ENCODE measurements at regions not wholly inside any gene's neighbourhood (a gene's known extent, or its start where the extent isn't known, plus 50 kb on each side); places are given as distances from the start of the nearest gene placed in this dataset.

- H3K27ac ChIP-seq: no peak overlapping the region
- H3K27me3 ChIP-seq: no peaks in the 10 kb centered on the region
- no peaks in the 10 kb centered on the region for H3K4me1 ChIP-seq
- H3K36me3 ChIP-seq: no peaks in the 10 kb centered on the region
- TF ChIP-seq POLR2A (IDR thresholded peaks at IDR 0.05) (no peak), CTCF (IDR thresholded peaks at IDR 0.05) (no peak), POLR2AphosphoS5 (IDR thresholded peaks at IDR 0.05) (no peak), EP300 (IDR thresholded peaks at IDR 0.05) (no peak)
- H3K4me3 ChIP-seq: no peak overlapping the region
- WGBS, 2 donors (ENCODE audit: low coverage in 1 of 2): 91 to 95% methylated on average over 1 of the region's 1 CpG
- no peaks in the 10 kb centered on the region for H3K9me3 ChIP-seq
- ATAC-seq: no peak
These were observed 1431.9 kb upstream of the PCDH20 start for GRCh38 chr13:62847520-62847919.

GRCh38 chr13:62846302-62846701 lies 1430.7 kb upstream of the PCDH20 start:
- no peaks in the 10 kb centered on the region for H3K27me3 ChIP-seq
- H3K4me3 ChIP-seq: no peak overlapping the region
- no peak overlapping the region for H3K27ac ChIP-seq
- H3K4me1 ChIP-seq: no peaks in the 10 kb centered on the region
- no peak for TF ChIP-seq EP300 (IDR thresholded peaks at IDR 0.05)
- WGBS, 2 donors (ENCODE audit: low coverage in 1 of 2): 76 to 88% methylated on average over 2 of the region's 2 CpGs
- no peaks in the 10 kb centered on the region for H3K36me3 ChIP-seq
- no peaks in the 10 kb centered on the region for H3K9me3 ChIP-seq
- no peak for ATAC-seq

DNA sequence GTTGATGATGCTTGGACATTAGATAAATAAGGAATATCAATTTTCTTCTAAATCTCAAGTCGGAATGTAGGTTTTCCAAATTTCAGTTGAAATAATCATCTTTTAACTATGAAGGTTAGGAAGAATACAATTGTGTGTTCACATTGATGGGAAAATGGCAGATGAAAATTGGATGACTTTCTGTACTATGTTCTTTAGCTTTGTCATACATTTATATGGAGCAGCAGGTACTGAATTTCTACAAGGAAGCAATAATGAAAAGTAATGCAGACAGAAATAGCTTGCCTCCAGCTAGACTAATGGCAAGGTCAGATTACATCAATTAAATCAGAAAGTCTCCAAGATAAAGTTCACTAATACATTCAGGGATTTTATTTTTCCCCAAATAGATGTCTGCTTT lies 1423.7 kb upstream of the PCDH20 start:
- ATAC-seq: no peak
- no peaks in the 10 kb centered on the region for H3K4me1 ChIP-seq
- H3K27ac ChIP-seq: no peak overlapping the region
- H3K9me3 ChIP-seq: no peaks in the 10 kb centered on the region
- 79 to 84% methylated on average over 1 of the region's 1 CpG for WGBS, 2 donors (ENCODE audit: low coverage in 1 of 2)
- H3K36me3 ChIP-seq: no peaks in the 10 kb centered on the region
- TF ChIP-seq POLR2AphosphoS5 (IDR thresholded peaks at IDR 0.05) (no peak), POLR2A (IDR thresholded peaks at IDR 0.05) (no peak)
- no peaks in the 10 kb centered on the region for H3K27me3 ChIP-seq
- H3K4me3 ChIP-seq: no peak overlapping the region

- no peak overlapping the region for H3K4me3 ChIP-seq
- H3K4me1 ChIP-seq: no peaks in the 10 kb centered on the region
- H3K27ac ChIP-seq: no peak overlapping the region
- H3K36me3 ChIP-seq: no peaks in the 10 kb centered on the region
- ATAC-seq: no peak
- H3K9me3 ChIP-seq: no peaks in the 10 kb centered on the region
- TF ChIP-seq POLR2A (IDR thresholded peaks at IDR 0.05) (no peak), EP300 (IDR thresholded peaks at IDR 0.05) (no peak), CTCF (IDR thresholded peaks at IDR 0.05) (no peak), POLR2AphosphoS5 (IDR thresholded peaks at IDR 0.05) (no peak)
- no peaks in the 10 kb centered on the region for H3K27me3 ChIP-seq
These were observed 1423.3 kb upstream of the PCDH20 start for GRCh38 chr13:62838929-62839328.

- no peak for ATAC-seq
These were observed 1422.2 kb upstream of the PCDH20 start for GRCh38 chr13:62837895-62838294.

DNA sequence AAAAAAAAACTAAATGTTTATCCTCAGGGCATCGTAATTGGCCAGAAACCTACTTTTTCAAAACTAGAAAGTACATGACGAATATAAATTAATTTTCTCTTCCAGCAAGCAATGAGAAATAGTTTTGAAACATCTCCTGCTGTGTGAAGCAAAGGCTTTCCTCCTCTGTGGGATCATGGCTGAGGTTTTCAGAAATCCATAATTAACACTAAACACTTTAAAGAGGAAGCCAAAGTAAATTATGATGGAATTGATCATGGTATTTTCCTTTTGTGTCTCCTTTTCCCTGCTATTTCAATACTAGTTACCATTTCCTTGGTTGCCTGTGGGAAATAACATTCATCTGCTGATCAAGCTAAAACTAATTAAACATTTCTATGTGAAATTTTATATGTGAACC lies 1413.8 kb upstream of the PCDH20 start:
- H3K27ac ChIP-seq: no peak overlapping the region
- H3K36me3 ChIP-seq: no peaks in the 10 kb centered on the region
- no peaks in the 10 kb centered on the region for H3K9me3 ChIP-seq
- H3K4me3 ChIP-seq: no peak overlapping the region
- no peaks in the 10 kb centered on the region for H3K27me3 ChIP-seq
- WGBS, 2 donors (ENCODE audit: low coverage in 1 of 2): 77 to 85% methylated on average over 2 of the region's 2 CpGs
- no peak for ATAC-seq
- no peak for TF ChIP-seq EP300 (IDR thresholded peaks at IDR 0.05)
- TF ChIP-seq CTCF (IDR thresholded peaks at IDR 0.05): no peak
- no peak for TF ChIP-seq POLR2A (IDR thresholded peaks at IDR 0.05)
- no peak for TF ChIP-seq POLR2AphosphoS5 (IDR thresholded peaks at IDR 0.05)
- no peaks in the 10 kb centered on the region for H3K4me1 ChIP-seq

More at GRCh38 chr13:62837895-62838294, 1422.2 kb upstream of the PCDH20 start:
- Histone ChIP-seq H3K27ac (no peak overlapping the region), H3K9me3 (no peaks in the 10 kb centered on the region), H3K27me3 (no peaks in the 10 kb centered on the region), H3K36me3 (no peaks in the 10 kb centered on the region), H3K4me3 (no peak overlapping the region), H3K4me1 (no peaks in the 10 kb centered on the region)
- no peak for TF ChIP-seq EP300 (IDR thresholded peaks at IDR 0.05)
- no peak for TF ChIP-seq POLR2A (IDR thresholded peaks at IDR 0.05)
- TF ChIP-seq CTCF (IDR thresholded peaks at IDR 0.05): no peak
- no peak for TF ChIP-seq POLR2AphosphoS5 (IDR thresholded peaks at IDR 0.05)
- WGBS, 2 donors (ENCODE audit: low coverage in 1 of 2): 59 to 66% methylated on average over 2 of the region's 2 CpGs

All from gastroesophageal sphincter (tissue), 4 donors.